Activated naive CD4-positive, alpha-beta T cell treated with anti-CD3 and anti-CD28 coated beads, Interleukin-2, amount 50 U/mL, for 16 hours (primary cell): ENCODE measurements at regions not wholly inside any gene's neighbourhood (a gene's known extent, or its start where the extent isn't known, plus 50 kb on each side); places are given as distances from the start of the nearest gene placed in this dataset.
A peak's percentile ranks its signal among the peaks of the same experiment; 100 is the strongest.
"Not testable (repeated sequence)": the region's sequence is repeated elsewhere in the genome, so short reads cannot be mapped to it uniquely, and the experiment has no call there.

Source experiments
- DNase-seq: peaks from one replicate; pipeline ENCODE4 v3.0.0-alpha.2; 2020

GRCh38 chr6:27616328-27617045, 143.6 kb upstream of the ZNF184 start:
- DNase-seq, result no peak

DNA sequence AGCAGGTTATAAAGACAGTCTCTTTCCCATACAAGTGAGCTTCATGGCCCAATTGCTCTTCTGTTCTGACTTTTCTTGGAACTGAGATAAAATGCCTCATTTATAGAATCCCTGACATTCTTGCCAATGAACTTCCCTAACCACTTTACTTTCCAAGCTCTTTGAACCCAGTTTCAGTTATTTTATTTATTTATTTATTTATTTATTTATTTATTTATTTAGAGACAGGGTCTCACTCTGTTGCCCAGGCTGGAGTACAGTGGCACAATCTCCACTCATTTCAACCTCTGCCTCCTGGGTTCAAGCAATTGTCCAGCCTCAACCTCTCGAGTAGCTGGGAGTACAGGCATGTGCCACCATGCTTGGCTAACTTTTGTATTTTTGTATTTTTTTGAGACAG, 138.5 kb upstream of the ZNF184 start:
- no peak for DNase-seq

- no peak for DNase-seq
Observed at GRCh38 chr6:27608916-27609883, 136.3 kb upstream of the ZNF184 start.

- DNase-seq, result no peak
Observed at GRCh38 chr6:27605401-27606342, 132.8 kb upstream of the ZNF184 start.

GRCh38 chr6:27604986-27605385, 132.1 kb upstream of the ZNF184 start:
- DNase-seq, result no peak

DNA sequence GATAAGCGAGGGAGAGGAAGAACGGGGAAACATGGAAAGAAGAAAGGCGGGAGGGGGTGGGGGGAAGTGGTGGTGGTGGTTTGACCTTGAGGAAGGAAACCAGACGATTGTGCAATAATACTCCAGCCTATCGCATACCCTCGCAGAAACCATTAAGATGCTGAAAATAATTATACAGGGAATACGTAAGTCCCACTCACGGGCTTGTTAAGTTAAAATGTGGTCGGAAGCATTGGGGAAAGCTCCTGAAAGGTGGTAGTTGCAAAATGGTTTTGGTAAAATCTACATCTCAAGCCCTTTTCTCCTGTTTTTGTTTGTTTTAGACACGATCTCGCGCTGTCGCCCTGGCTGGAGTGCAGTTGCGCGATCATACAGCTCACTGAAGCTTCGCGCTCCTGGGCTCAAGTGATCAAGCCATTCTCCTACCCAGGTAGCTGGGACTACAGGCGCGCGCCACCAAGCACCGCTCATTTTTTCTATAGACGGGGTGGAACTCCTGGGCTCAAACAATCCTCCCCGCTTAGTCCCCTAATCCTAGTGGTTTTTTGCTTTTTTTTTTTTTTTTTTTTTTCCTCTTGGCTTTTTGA, 128.9 kb upstream of the ZNF184 start:
- no peak for DNase-seq

GRCh38 chr6:27599859-27600532, 127.1 kb upstream of the ZNF184 start:
- DNase-seq, result no peak

- not testable (repeated sequence) for DNase-seq
Observed at GRCh38 chr6:27597031-27597567, 124.2 kb upstream of the ZNF184 start.

GRCh38 chr6:27593861-27594260, 121.0 kb upstream of the ZNF184 start:
- no peak for DNase-seq

DNA sequence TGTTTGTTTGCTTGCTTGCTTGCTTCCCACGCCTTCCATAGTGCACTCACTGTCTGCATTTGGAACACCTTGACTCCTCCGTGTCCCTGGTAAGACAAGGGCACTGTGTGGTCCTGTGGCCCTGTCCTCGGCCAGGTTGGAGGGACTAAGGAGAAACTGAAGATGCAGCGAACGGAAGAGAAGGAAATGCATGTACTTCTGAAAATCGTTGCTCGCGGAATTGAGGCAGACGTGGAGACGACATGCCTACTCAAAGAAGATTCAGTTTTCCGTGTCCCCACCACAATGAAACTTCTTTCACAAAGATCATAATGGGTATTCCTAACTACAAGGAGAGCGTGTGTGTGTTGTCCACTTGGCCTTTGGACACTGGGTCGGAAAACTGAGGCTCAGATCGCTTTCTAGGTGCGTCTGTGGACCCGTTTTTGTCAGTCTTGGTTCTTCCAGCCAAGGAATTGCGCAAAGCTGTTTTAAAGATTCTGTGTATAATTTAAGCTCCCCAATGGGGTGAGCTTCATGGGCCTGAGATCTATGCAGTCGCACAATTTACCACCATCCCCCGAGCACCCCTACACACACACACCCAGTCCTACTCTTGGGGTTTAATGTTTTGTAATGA, 120.4 kb upstream of the ZNF184 start:
- no peak for DNase-seq

DNA sequence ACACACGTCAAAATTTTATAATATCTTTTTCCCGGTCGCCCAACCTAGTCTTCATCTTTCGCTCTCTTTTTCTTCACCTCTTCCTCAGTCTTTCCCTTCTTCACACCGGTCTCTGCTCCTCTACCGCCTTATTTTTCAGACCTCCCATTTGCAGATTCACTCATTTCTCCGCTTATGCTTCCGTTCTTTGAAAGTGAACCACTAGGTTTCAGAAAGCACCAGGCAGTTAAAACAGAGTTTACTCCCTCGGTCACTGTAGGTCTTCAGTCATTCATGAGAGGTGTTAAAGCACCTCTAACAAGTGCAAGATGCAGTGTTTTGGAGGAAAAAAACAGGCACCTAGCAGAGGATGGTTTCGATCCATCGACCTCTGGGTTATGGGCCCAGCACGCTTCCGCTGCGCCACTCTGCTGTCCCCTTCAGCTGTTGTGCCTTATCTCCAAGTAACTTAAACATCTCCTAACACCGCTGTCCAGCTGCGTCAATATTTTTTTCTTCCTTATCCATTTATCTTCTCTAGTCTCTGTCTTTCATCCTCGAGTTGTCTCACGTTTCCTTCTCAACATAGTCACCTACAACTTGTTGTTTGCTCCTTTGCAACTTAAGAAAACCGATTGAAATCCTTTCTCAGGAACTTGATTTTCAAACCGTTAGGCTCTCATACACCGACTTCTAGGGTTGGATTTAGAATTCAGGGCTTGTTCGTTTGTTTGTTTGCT, 119.7 kb upstream of the ZNF184 start:
- DNase-seq, result no peak

- DNase-seq, result no peak
Observed at GRCh38 chr6:27591699-27592480, 119.0 kb upstream of the ZNF184 start.

DNA sequence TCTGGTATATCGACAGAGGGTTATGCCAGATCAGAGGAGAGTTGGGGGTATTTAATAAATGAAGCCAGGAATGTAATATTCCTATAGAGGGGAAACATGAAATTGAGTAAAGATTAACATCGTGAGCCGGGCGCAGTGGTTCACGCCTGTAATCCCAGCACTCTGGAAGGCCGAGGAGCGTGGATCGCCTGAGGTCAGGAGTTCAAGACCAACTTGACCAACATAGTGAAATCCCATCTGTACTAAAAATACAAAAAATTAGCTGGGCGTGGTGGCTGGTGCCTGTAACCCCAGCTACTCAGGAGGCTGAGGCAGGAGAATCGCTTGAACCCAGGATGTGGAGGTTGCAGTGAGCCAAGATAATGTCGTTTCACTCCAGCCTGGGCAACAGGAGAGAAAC, 112.4 kb upstream of the ZNF184 start:
- not testable (repeated sequence) for DNase-seq

DNA sequence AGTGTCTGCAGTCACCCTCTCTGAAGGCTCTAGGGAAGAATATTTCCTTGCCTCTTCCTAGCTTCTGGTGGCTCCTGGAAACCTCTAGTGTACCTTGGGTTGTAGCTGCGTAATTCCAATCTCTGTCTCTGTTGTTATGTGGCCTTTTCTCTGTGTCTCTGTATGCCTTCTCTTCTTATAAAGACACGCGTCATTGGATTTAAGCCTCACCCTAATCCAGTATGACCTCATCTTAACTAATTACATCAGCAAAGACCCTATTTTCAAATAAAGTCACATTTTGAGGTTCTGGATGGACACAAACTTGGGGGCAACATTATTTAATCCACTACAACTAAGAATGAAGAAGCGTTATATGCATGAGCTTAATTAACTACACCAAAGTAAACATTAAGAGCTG, 111.4 kb upstream of the ZNF184 start:
- DNase-seq, result no peak

DNA sequence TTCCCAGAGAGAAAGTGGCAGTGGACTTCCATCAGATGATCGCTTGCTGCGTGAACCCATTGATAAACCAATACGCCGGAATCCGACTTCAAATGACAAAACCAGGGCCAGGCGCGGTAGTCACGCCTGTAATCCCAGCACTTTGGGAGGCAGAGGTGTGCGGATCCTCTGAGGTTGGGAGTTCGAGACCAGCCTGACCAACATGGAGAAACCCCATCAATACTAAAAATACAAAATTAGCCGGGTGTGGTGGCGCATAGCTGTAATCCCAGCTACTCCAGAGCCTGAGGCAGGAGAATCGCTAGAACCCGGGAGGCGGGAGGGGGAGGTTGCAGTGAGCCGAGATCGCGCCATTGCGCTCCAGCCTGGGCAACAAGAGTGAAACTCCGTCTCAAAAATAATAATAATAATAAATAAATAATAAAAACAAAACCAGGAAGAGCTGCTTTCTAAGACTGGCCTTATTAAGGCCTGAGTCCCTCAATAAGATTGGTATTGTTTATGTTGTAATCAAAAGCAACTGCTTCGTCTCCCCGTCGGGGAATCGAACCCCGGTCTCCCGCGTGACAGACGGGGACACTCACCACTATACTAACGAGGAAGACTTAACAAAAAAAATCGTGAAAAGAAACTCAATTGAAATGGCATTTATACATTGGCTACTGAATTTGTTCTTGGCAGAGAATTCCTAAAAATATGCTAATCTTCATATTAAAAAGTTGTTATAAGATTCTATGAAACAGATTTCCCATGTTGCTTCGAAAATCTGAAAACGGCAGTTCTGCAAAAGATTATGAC, 110.2 kb upstream of the ZNF184 start:
- DNase-seq, result peak; percentile 39

DNA sequence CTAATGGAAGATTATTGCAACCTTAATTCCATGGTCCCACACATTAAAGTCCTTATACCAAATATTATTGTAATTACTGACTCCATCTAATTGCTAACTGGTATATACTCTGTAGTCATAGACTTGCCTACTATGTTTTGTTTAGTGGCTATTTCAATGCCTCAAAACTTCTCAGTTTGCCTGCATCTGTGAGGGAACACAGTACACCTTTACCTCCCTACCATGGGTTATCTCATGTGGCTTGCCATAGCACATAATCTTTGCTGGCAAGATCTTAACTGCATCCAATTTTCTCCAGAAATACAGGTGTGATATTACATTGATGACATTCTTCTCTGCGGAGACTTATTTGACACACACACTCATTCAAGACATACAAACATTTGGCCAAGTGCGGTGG, 107.1 kb upstream of the ZNF184 start:
- DNase-seq, result no peak

GRCh38 chr6:27577922-27578321, 105.0 kb upstream of the ZNF184 start:
- no peak for DNase-seq

GRCh38 chr6:27575594-27576361, 102.9 kb upstream of the ZNF184 start:
- DNase-seq, result no peak
